H1 (cell line): ENCODE measurements at regions not wholly inside any gene's neighbourhood (a gene's known extent, or its start where the extent isn't known, plus 50 kb on each side); places are given as distances from the start of the nearest gene placed in this dataset.
"Not testable (repeated sequence)": the region's sequence is repeated elsewhere in the genome, so short reads cannot be mapped to it uniquely, and the experiment has no call there.

Experiments
- BRCA1 ChIP-seq: IDR thresholded peaks from 2 replicates; pipeline ENCODE4 v1.6.1; 2012; ENCODE audit warnings: low read depth, low read length, improper control_type of control experiment
- CEBPB ChIP-seq: IDR thresholded peaks from 2 replicates; pipeline ENCODE4 v1.6.1; 2012; ENCODE audit warnings: low read depth, low read length
- EZH2 ChIP-seq: fragments of 200-600 bp; sonication (generic); IDR thresholded peaks from 2 replicates; pipeline ENCODE4 v1.7.1; 2012; ENCODE audit warnings: low read depth, mild to moderate bottlenecking, moderate library complexity, low read length, inconsistent platforms; ENCODE audit not compliant: severe bottlenecking
- JUND ChIP-seq: IDR thresholded peaks from 2 replicates; pipeline ENCODE4 v1.6.1; 2011; ENCODE audit warnings: mild to moderate bottlenecking, improper control_type of control experiment, low read length
- MAX ChIP-seq: IDR thresholded peaks from 2 replicates; pipeline ENCODE4 v1.6.1; 2012; ENCODE audit warnings: inconsistent platforms
- POU5F1 ChIP-seq: IDR thresholded peaks from 2 replicates; pipeline ENCODE4 v1.6.1; 2011; ENCODE audit warnings: low read depth, mild to moderate bottlenecking, low read length, moderate library complexity
- RAD21 ChIP-seq, 2 experiments: IDR thresholded peaks in 1 of 2; conservative IDR thresholded peaks in 1 of 2; 2 replicates each; pipeline ENCODE4 v1.6.1; 2011; ENCODE audit warnings: low read depth in 2 of 2, low read length in 2 of 2, improper control_type of control experiment in 1 of 2, inconsistent platforms in 1 of 2, mild to moderate bottlenecking in 1 of 2, moderate library complexity in 1 of 2
- RNF2 ChIP-seq: fragments of 200-900, 300-1000 bp; sonication (generic); IDR thresholded peaks from 2 replicates; pipeline ENCODE4 v1.7.1; 2016; ENCODE audit warnings: borderline replicate concordance, low read depth, mild to moderate bottlenecking, antibody characterized with exemption, low read length; ENCODE audit not compliant: poor library complexity, severe bottlenecking; ENCODE audit errors: missing control alignments
- RXRA ChIP-seq: IDR thresholded peaks from 2 replicates; pipeline ENCODE4 v1.6.1; 2011; ENCODE audit warnings: low read depth, mild to moderate bottlenecking, low read length, moderate library complexity; ENCODE audit not compliant: insufficient read depth
- SIN3A ChIP-seq, 2 experiments: IDR thresholded peaks in 1 of 2; conservative IDR thresholded peaks in 1 of 2; 2 replicates each; pipeline ENCODE4 v1.6.1; 2011 to 2012; ENCODE audit warnings: low read length in 2 of 2, improper control_type of control experiment in 1 of 2, low read depth in 1 of 2, mild to moderate bottlenecking in 1 of 2
- TAF1 ChIP-seq: IDR thresholded peaks from 2 replicates; pipeline ENCODE4 v1.6.1; 2011; ENCODE audit warnings: mild to moderate bottlenecking, low read depth, low read length
- USF2 ChIP-seq: IDR thresholded peaks from 2 replicates; pipeline ENCODE4 v1.6.1; 2011; ENCODE audit warnings: low read length, improper control_type of control experiment
- ZNF274 ChIP-seq: IDR thresholded peaks from 2 replicates; pipeline ENCODE4 v1.7.0; 2012; ENCODE audit warnings: low read length, borderline replicate concordance; ENCODE audit errors: extremely low read depth
- TF ChIP-seq, protein P1 (sequence below), 3 experiments: IDR thresholded peaks; 1 replicate in 2 of 3; 2 replicates in 1 of 3; pipeline versions ENCODE4 v1.5.1 to v1.6.1; 2011; ENCODE audit warnings: low read length in 3 of 3, mild to moderate bottlenecking in 3 of 3, inconsistent platforms in 2 of 3, low read depth in 1 of 3, moderate library complexity in 1 of 3; ENCODE audit not compliant: insufficient read depth in 1 of 3; ENCODE audit errors: control extremely low read depth in 1 of 3

- TF ChIP-seq USF2; CEBPB; RAD21 (IDR thresholded peaks at IDR 0.05 in 1 of 2, conservative IDR thresholded peaks at IDR 0.05 in 1 of 2; ENCODE audit: low read depth in 2 of 2, low read length in 2 of 2); EZH2; RXRA; JUND; BRCA1; MAX; SIN3A (conservative IDR thresholded peaks at IDR 0.05 in 1 of 2, IDR thresholded peaks at IDR 0.05 in 1 of 2; ENCODE audit: low read depth in 1 of 2, low read length in 2 of 2); RNF2; TAF1; ZNF274; POU5F1: not testable (repeated sequence)
- TF ChIP-seq, protein P1, sequence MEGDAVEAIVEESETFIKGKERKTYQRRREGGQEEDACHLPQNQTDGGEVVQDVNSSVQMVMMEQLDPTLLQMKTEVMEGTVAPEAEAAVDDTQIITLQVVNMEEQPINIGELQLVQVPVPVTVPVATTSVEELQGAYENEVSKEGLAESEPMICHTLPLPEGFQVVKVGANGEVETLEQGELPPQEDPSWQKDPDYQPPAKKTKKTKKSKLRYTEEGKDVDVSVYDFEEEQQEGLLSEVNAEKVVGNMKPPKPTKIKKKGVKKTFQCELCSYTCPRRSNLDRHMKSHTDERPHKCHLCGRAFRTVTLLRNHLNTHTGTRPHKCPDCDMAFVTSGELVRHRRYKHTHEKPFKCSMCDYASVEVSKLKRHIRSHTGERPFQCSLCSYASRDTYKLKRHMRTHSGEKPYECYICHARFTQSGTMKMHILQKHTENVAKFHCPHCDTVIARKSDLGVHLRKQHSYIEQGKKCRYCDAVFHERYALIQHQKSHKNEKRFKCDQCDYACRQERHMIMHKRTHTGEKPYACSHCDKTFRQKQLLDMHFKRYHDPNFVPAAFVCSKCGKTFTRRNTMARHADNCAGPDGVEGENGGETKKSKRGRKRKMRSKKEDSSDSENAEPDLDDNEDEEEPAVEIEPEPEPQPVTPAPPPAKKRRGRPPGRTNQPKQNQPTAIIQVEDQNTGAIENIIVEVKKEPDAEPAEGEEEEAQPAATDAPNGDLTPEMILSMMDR (IDR thresholded peaks at IDR 0.05; ENCODE audit: control extremely low read depth in 1 of 3, insufficient read depth in 1 of 3, low read depth in 1 of 3, low read length in 3 of 3) = not testable (repeated sequence)
Observed at GRCh38 chr1:146729642-146730344, 208.3 kb upstream of the NBPF12 start.
